Vagina (tissue), 2 donors: ENCODE measurements at regions not wholly inside any gene's neighbourhood (a gene's known extent, or its start where the extent isn't known, plus 50 kb on each side); places are given as distances from the start of the nearest gene placed in this dataset.
"Not testable (repeated sequence)": the region's sequence is repeated elsewhere in the genome, so short reads cannot be mapped to it uniquely, and the experiment has no call there.

ENCODE experiments used
- DNase-seq, 2 donors: peaks; one replicate each; pipeline ENCODE4 v3.0.0-alpha.2; 2017; ENCODE audit errors: extremely low spot score in 2 of 2
- H3K27ac ChIP-seq: fragments of 200-600 bp; sonication (generic); one replicate; pipeline ENCODE4 v1.5.1; 2019
- H3K27me3 ChIP-seq: fragments of 200-600 bp; sonication (generic); one replicate; pipeline ENCODE4 v1.5.1; 2019
- H3K36me3 ChIP-seq, 2 donors: fragments of 200-600 bp; sonication (generic); one replicate each; pipeline ENCODE4 v1.5.1; 2017 to 2019
- H3K4me1 ChIP-seq: fragments of 200-600 bp; sonication (generic); one replicate; pipeline ENCODE4 v1.5.1; 2019
- H3K4me3 ChIP-seq, 2 donors: fragments of 200-600 bp; sonication (generic); 1 replicate in 1 of 2; 2 replicates in 1 of 2; pipeline ENCODE4 v1.5.1; 2016 to 2019
- H3K9me3 ChIP-seq: fragments of 200-600 bp; sonication (generic); one replicate; pipeline ENCODE4 v1.5.1; 2019
- POLR2A ChIP-seq, 2 donors: fragments of 450-650 bp; IDR thresholded peaks; one replicate each; pipeline ENCODE4 v1.6.1; 2017; ENCODE audit warnings: antibody characterized with exemption in 2 of 2, mild to moderate bottlenecking in 2 of 2, moderate library complexity in 2 of 2
- POLR2AphosphoS5 ChIP-seq, 2 donors: sonication (generic); formaldehyde crosslinking; IDR thresholded peaks; one replicate each; pipeline ENCODE4 v1.9.0; 2017; ENCODE audit warnings: antibody characterized with exemption in 2 of 2, mild to moderate bottlenecking in 2 of 2, low read depth in 1 of 2; ENCODE audit not compliant: insufficient read depth in 1 of 2
- intact Hi-C: fragments of 100-400 bp; cut with DNase I; formaldehyde crosslinking; loops from one replicate; pipeline ENCODE4 v1.15.1; 2023
- TF ChIP-seq, protein P1 (sequence below), 3 experiments: fragments of 450-650 bp in 2 of 3; fragments of 200-600 bp in 1 of 3; sonication (generic) in 1 of 3; IDR thresholded peaks; one replicate each; pipeline ENCODE4 v1.5.1; 2017 to 2019; ENCODE audit warnings: antibody characterized with exemption in 3 of 3, mild to moderate bottlenecking in 2 of 3, moderate library complexity in 2 of 3

DNA sequence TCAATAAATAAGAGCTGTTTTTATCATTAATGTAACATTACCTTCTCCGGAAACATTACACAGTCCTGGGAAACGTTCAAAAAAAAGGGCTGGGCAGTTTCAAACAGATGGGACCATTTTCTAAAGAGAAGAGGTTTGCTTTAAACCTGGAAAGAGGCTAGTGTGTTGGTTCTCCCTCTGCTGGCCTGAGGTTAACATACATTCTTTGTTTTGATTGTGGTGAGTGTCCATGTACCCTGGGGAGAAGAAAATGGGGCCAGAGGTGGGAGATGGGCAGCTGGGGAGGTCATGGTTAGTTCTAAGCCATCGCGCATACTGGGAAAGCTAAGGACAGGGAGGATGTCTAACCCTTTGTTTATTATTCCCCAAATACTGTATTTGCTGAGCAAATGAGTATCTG is 194.7 kb downstream of the CPEB2 start:
- intact Hi-C loops, result no loop called here
- H3K9me3 ChIP-seq, result no peaks in the 10 kb centered on the region

DNA sequence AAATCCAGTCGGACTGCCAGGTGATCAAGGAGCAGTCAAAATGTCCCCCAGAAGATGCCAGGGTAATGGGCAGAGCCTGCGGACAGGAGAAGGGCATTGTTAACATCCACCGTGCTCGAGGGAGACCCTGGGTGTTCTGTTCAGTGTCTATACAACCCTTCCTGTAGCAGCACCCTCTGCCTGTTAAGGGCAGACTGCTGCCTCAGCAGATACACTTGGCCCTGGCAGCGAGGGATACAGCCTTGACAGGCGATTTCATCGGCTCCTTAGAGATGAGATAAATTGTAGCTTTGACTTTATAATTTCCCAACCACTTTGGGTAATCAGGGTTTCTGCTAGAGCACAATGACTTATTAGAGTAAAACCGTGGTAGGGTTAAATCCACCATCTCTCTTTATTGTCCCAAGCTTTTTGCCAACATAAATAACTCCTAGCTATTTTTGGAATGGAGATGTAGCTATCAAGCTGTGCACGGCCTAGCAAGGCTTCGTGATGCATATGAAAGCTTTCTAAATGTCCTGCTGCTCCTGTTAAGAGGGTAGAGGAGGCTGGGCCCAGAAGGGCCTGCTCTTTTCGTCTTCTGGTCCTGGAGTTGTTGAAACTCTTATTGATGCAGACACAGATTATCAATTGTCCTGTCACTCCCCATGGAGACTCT is 195.9 kb downstream of the CPEB2 start:
- H3K36me3 ChIP-seq, result no peaks in the 10 kb centered on the region
- TF ChIP-seq POLR2AphosphoS5 (IDR thresholded peaks at IDR 0.05; ENCODE audit: insufficient read depth in 1 of 2, low read depth in 1 of 2) (no peak), POLR2A (IDR thresholded peaks at IDR 0.05) (no peak)
- TF ChIP-seq, protein P1, sequence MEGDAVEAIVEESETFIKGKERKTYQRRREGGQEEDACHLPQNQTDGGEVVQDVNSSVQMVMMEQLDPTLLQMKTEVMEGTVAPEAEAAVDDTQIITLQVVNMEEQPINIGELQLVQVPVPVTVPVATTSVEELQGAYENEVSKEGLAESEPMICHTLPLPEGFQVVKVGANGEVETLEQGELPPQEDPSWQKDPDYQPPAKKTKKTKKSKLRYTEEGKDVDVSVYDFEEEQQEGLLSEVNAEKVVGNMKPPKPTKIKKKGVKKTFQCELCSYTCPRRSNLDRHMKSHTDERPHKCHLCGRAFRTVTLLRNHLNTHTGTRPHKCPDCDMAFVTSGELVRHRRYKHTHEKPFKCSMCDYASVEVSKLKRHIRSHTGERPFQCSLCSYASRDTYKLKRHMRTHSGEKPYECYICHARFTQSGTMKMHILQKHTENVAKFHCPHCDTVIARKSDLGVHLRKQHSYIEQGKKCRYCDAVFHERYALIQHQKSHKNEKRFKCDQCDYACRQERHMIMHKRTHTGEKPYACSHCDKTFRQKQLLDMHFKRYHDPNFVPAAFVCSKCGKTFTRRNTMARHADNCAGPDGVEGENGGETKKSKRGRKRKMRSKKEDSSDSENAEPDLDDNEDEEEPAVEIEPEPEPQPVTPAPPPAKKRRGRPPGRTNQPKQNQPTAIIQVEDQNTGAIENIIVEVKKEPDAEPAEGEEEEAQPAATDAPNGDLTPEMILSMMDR (IDR thresholded peaks at IDR 0.05), result no peak
- peaks cover 9% of the 10 kb centered on the region for H3K4me1 ChIP-seq
- no peaks in the 10 kb centered on the region for H3K27me3 ChIP-seq
- no peak for DNase-seq
- no peak overlapping the region for H3K27ac ChIP-seq
- no peaks in the 10 kb centered on the region for H3K9me3 ChIP-seq
- H3K4me3 ChIP-seq, result no peak overlapping the region
- intact Hi-C loops, result no loop called here

More for the DNA sequence above, 194.7 kb downstream of the CPEB2 start:
- Histone ChIP-seq H3K36me3 (no peaks in the 10 kb centered on the region), H3K27me3 (no peaks in the 10 kb centered on the region), H3K4me3 (no peak overlapping the region), H3K4me1 (peaks cover 9% of the 10 kb centered on the region), H3K27ac (no peak overlapping the region)
- no peak for DNase-seq
- no peak for TF ChIP-seq POLR2AphosphoS5 (IDR thresholded peaks at IDR 0.05; ENCODE audit: insufficient read depth in 1 of 2, low read depth in 1 of 2)
- TF ChIP-seq POLR2A (IDR thresholded peaks at IDR 0.05), result no peak
- TF ChIP-seq, protein P1 (IDR thresholded peaks at IDR 0.05), result no peak

DNA sequence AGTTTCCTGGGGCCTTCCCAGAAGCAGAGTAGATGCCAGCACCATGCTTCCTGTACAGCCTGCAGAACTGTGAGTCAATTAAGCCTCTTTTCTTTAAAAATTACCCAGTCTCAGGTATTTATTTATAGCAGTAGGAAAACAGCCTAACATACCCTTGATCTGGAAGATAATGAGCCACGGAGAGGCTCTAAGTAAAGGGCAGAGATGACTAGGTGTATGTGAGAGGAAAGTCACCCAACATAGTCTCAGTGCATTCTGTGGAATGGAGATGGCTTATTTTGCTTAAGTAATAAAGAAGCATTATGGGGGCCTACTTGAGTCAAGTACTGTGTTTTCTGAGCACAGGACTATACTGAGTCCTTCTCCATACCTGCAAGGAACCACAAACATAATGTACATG is 199.5 kb downstream of the CPEB2 start:
- no peak for TF ChIP-seq POLR2A (IDR thresholded peaks at IDR 0.05)
- TF ChIP-seq, protein P1 (IDR thresholded peaks at IDR 0.05), result no peak
- TF ChIP-seq POLR2AphosphoS5 (IDR thresholded peaks at IDR 0.05; ENCODE audit: insufficient read depth in 1 of 2, low read depth in 1 of 2), result no peak
- no peaks in the 10 kb centered on the region for H3K9me3 ChIP-seq
- no peak overlapping the region for H3K27ac ChIP-seq
- no peaks in the 10 kb centered on the region for H3K36me3 ChIP-seq
- no peaks in the 10 kb centered on the region for H3K27me3 ChIP-seq
- H3K4me3 ChIP-seq, result no peak overlapping the region
- no peak for DNase-seq
- intact Hi-C loops, result no loop called here
- H3K4me1 ChIP-seq, result peaks cover 9% of the 10 kb centered on the region

DNA sequence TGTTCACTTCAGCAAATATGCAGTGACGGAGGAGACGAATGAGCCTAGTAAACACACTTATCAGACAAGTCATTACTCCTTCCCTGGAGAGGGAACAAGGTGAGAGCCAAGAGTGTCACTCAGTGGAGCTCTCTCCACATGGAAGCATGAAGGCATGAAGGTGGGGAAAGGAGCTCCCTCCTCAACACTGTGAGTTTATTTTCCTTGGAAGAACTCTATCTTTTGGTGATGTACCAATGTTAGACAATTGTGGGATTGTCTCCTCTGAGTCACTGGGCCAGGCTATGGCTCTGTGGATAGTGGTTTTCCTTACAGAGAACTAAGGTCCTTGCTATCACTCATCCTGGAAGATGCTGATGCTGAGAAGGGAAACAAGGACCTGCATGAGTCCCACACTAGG is 200.2 kb downstream of the CPEB2 start:
- Histone ChIP-seq H3K9me3 (no peaks in the 10 kb centered on the region), H3K36me3 (no peaks in the 10 kb centered on the region)
- intact Hi-C loops, result no loop called here

DNA sequence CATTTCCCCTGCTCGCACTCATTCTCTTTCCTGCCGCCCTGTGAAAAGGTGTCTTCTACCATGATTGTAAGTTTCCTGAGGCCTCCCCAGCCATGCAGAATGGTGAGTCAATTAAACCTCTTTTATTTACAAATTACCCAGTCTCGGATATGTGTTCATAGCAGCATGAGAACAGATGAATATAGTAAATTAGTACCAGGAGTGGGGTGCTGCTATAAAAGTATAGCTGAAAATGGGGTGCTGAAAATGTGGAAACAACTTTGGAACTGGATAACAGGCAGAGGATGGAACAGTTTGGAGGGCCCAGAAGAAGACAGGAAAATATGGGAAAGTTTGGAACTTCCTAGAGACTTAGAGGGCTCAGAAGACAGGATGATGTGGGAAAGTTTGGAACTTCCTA is 204.2 kb downstream of the CPEB2 start:
- DNase-seq, H3K27me3 ChIP-seq, H3K4me3 ChIP-seq, intact Hi-C loops, H3K4me1 ChIP-seq, H3K27ac ChIP-seq, H3K36me3 ChIP-seq, H3K9me3 ChIP-seq: not testable (repeated sequence)

More for the DNA sequence above, 200.2 kb downstream of the CPEB2 start:
- H3K27ac ChIP-seq, result no peak overlapping the region
- no peak for DNase-seq
- H3K4me3 ChIP-seq, result no peak overlapping the region
- no peaks in the 10 kb centered on the region for H3K27me3 ChIP-seq
- peaks cover 9% of the 10 kb centered on the region for H3K4me1 ChIP-seq
- TF ChIP-seq, protein P1 (IDR thresholded peaks at IDR 0.05), result no peak
- TF ChIP-seq POLR2A (IDR thresholded peaks at IDR 0.05) (no peak), POLR2AphosphoS5 (IDR thresholded peaks at IDR 0.05; ENCODE audit: insufficient read depth in 1 of 2, low read depth in 1 of 2) (no peak)
